ENCODE measurements at regions not wholly inside any gene's neighbourhood (a gene's known extent, or its start where the extent isn't known, plus 50 kb on each side); places are given as distances from the start of the nearest gene placed in this dataset.

GRCh38 chr7:124263232-124263827 is 230.5 kb upstream of the TMEM229A start:
- H3K36me3 ChIP-seq, result no peaks in the 10 kb centered on the region
- no peak overlapping the region for H3K27ac ChIP-seq
- H3K27me3 ChIP-seq, result no peaks in the 10 kb centered on the region
- DNase-seq (ENCODE audit: low spot score in 2 of 2), result no peak
- 64% methylated on average over 4 of the region's 4 CpGs for WGBS
- no peaks in the 10 kb centered on the region for H3K4me1 ChIP-seq
- TF ChIP-seq POLR2A (IDR thresholded peaks at IDR 0.05), result no peak
- TF ChIP-seq EP300 (IDR thresholded peaks at IDR 0.05), result no peak
- no peak for TF ChIP-seq POLR2AphosphoS5 (IDR thresholded peaks at IDR 0.05)
- TF ChIP-seq, protein P1, sequence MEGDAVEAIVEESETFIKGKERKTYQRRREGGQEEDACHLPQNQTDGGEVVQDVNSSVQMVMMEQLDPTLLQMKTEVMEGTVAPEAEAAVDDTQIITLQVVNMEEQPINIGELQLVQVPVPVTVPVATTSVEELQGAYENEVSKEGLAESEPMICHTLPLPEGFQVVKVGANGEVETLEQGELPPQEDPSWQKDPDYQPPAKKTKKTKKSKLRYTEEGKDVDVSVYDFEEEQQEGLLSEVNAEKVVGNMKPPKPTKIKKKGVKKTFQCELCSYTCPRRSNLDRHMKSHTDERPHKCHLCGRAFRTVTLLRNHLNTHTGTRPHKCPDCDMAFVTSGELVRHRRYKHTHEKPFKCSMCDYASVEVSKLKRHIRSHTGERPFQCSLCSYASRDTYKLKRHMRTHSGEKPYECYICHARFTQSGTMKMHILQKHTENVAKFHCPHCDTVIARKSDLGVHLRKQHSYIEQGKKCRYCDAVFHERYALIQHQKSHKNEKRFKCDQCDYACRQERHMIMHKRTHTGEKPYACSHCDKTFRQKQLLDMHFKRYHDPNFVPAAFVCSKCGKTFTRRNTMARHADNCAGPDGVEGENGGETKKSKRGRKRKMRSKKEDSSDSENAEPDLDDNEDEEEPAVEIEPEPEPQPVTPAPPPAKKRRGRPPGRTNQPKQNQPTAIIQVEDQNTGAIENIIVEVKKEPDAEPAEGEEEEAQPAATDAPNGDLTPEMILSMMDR (IDR thresholded peaks at IDR 0.05), result no peak
- no peaks in the 10 kb centered on the region for H3K9me3 ChIP-seq
- H3K4me3 ChIP-seq, result no peak overlapping the region

DNA sequence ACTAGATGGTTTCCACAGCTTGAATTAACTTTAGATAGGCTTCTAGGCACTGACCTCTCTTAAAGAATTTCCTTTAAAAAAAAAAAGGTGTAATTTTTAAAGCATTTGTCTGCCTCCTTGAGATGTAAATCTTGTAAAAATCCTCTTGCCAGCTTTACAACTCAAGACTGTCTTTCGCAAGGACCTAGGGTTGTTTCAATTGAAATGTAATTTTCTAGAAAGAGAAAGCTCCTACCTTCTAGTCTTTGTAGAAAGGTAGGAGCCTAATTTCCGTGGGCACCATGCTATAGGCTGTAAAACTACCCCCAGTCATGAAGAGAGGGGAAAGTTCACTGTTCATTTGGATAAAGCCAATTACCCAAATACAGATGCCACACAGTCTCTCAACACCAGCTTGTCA is 228.8 kb upstream of the TMEM229A start:
- H3K36me3 ChIP-seq, result no peaks in the 10 kb centered on the region
- TF ChIP-seq EP300 (IDR thresholded peaks at IDR 0.05) (no peak), POLR2A (IDR thresholded peaks at IDR 0.05) (no peak), POLR2AphosphoS5 (IDR thresholded peaks at IDR 0.05) (no peak)
- TF ChIP-seq, protein P1 (IDR thresholded peaks at IDR 0.05), result no peak
- no peaks in the 10 kb centered on the region for H3K9me3 ChIP-seq
- H3K27ac ChIP-seq, result no peak overlapping the region
- no peak overlapping the region for H3K4me3 ChIP-seq
- WGBS, result 41% methylated on average over 2 of the region's 2 CpGs
- no peaks in the 10 kb centered on the region for H3K4me1 ChIP-seq
- H3K27me3 ChIP-seq, result no peaks in the 10 kb centered on the region
- DNase-seq (ENCODE audit: low spot score in 2 of 2), result no peak

- WGBS, result 45% methylated on average over 5 of the region's 5 CpGs
- TF ChIP-seq, protein P1 (IDR thresholded peaks at IDR 0.05), result no peak
- TF ChIP-seq POLR2A (IDR thresholded peaks at IDR 0.05), result no peak
- TF ChIP-seq EP300 (IDR thresholded peaks at IDR 0.05), result no peak
- TF ChIP-seq POLR2AphosphoS5 (IDR thresholded peaks at IDR 0.05), result no peak
- Histone ChIP-seq H3K27me3 (no peaks in the 10 kb centered on the region), H3K4me3 (no peak overlapping the region), H3K36me3 (no peaks in the 10 kb centered on the region), H3K9me3 (no peaks in the 10 kb centered on the region), H3K4me1 (no peaks in the 10 kb centered on the region), H3K27ac (no peak overlapping the region)
- DNase-seq (ENCODE audit: low spot score in 2 of 2), result no peak
Measured at GRCh38 chr7:124257638-124258308, 224.9 kb upstream of the TMEM229A start.

- no peak overlapping the region for H3K27ac ChIP-seq
- no peak for TF ChIP-seq POLR2A (IDR thresholded peaks at IDR 0.05)
- no peak for TF ChIP-seq POLR2AphosphoS5 (IDR thresholded peaks at IDR 0.05)
- TF ChIP-seq, protein P1 (IDR thresholded peaks at IDR 0.05), result no peak
- TF ChIP-seq EP300 (IDR thresholded peaks at IDR 0.05), result no peak
- no peaks in the 10 kb centered on the region for H3K36me3 ChIP-seq
- H3K9me3 ChIP-seq, result no peaks in the 10 kb centered on the region
- no peaks in the 10 kb centered on the region for H3K4me1 ChIP-seq
- no peak for DNase-seq (ENCODE audit: low spot score in 2 of 2)
- H3K27me3 ChIP-seq, result no peaks in the 10 kb centered on the region
- 53% methylated on average over 4 of the region's 4 CpGs for WGBS
- no peak overlapping the region for H3K4me3 ChIP-seq
Measured at GRCh38 chr7:124255041-124255655, 222.3 kb upstream of the TMEM229A start.

DNA sequence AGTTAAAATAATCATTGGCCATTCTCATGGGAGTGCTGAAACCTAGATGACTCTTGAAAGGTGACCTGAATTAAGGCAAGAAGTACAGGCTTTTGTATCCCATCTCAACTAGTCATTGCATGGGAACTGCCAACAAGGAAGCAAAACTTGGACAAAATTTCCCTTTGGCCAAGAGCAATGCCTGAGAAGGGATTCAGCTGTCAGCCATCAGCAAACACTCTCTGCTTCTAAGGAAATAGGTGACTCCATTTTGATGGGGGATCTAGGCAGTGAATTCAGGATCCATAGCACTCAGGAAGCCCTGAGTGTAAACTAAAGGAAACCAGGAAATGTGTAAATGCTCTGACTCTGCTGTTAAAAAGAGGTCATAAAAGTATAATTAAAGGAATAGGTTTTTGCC is 221.5 kb upstream of the TMEM229A start:
- H3K9me3 ChIP-seq, result no peaks in the 10 kb centered on the region
- no peak for DNase-seq (ENCODE audit: low spot score in 2 of 2)
- H3K4me3 ChIP-seq, result no peak overlapping the region
- no peaks in the 10 kb centered on the region for H3K36me3 ChIP-seq
- no peaks in the 10 kb centered on the region for H3K27me3 ChIP-seq
- TF ChIP-seq POLR2AphosphoS5 (IDR thresholded peaks at IDR 0.05) (no peak), EP300 (IDR thresholded peaks at IDR 0.05) (no peak), POLR2A (IDR thresholded peaks at IDR 0.05) (no peak)
- TF ChIP-seq, protein P1 (IDR thresholded peaks at IDR 0.05), result no peak
- H3K4me1 ChIP-seq, result no peaks in the 10 kb centered on the region
- H3K27ac ChIP-seq, result no peak overlapping the region

Measured in suprapubic skin (tissue), 4 donors.